ENCODE measurements at regions not wholly inside any gene's neighbourhood (a gene's known extent, or its start where the extent isn't known, plus 50 kb on each side); places are given as distances from the start of the nearest gene placed in this dataset.
A peak's percentile ranks its signal among the peaks of the same experiment; 100 is the strongest.
"Not testable (repeated sequence)": the region's sequence is repeated elsewhere in the genome, so short reads cannot be mapped to it uniquely, and the experiment has no call there.

DNA sequence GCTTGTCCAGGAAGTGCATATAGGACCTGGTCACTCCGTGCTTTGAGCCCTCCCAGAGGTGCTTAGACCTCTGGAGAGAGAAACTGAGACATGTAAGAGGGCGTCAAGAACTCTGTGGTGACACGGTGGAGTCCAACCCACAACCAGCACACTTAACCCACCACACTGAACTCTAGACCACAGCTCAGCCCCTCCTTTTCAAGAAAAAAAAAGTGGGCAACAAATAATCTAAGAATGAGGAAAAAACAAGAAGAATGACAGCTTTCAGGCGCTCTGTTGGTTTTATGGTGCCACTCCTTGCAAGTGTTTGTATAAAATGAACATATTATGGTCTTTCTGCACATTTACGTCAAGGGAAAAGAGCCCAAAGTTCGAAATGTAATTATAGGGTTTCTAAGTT, 50.2 kb upstream of the SNAPC3 start:
- no peak for DNase-seq (ENCODE audit: low spot score)

DNA sequence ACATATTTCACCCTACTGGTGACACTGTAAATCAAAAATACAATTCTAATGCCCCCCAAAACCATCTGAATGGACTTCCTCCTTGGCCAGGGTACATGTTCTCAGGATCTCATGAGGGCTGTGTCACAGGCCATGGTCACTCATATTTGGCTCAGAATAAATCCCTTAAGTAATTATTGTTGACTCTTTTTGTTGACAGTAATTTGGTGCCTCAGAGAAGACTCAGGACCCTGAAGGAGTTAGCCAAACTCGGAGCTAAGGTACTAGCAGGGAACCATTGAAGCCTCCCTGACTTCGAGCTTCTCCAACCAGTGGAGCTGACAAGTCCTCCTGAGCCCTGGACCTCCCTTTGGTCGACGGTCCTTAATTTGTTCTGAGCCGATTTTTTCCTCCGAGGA, 51.2 kb upstream of the SNAPC3 start:
- no peak for DNase-seq (ENCODE audit: low spot score)

DNA sequence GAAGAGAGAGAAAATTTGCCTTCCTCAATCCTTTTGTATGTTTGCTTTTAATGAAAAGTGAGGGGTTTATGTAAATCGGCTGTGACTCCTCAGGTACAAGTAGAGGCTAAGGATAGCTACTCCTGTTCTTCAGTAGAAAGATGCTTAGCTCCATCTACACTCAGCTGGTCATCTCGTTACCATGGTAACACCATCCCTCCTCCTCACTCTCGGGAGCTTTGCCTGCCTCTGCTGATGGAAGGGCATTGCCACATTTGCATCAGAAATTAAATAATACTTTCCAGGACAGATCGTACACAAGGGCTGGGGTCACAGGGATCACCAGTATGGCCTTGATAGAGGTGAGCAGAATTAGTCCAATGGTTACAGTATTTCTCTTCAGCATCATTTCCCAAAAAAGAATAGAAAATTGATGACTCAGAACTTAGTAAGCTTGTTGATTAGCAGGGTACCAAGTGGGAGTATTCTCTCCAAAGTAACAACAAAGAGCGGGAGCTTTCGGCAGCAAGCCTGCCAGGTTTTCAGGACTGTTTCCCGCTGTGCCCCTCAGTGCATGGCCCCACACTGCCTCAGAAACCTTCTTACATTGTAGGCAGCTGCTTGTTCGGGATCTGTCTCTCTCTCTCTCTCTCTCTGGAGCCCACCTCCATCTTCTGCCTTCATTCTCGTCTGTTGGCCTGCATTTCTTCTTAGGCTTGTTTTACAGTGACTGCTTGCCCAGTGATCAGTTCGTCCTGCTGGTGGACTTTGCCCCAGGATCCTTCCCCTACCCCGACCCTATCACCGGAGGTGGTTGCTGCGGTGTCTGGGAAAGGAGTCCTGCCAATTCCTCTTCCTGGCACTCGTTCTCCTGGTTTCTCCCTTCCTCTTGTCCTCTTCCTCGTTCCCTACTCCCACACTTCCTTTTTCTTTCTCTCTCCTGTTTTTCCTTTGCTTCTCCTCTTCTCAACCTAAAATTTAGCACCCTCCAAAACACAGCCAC, 51.9 kb upstream of the SNAPC3 start:
- no peak for DNase-seq (ENCODE audit: low spot score)

DNA sequence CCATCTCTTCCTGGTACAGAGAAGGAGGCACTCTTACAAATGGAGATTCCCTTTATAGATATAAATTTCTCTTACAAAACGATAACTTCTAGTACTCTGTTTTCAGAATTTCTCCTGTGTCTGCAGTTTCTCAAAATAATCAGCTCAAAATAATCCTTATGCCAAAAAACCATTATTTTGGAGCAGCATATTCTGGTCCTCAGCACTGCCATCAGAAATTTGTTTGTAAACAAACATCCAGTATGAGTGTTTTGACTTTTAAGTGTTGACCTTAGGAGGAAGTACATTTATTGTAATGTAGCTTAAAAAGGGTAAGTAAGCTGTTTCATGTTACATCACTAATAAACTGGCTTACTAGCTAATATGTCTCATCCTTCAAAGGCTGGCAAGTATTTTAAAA, 52.8 kb upstream of the SNAPC3 start:
- no peak for DNase-seq (ENCODE audit: low spot score)

DNA sequence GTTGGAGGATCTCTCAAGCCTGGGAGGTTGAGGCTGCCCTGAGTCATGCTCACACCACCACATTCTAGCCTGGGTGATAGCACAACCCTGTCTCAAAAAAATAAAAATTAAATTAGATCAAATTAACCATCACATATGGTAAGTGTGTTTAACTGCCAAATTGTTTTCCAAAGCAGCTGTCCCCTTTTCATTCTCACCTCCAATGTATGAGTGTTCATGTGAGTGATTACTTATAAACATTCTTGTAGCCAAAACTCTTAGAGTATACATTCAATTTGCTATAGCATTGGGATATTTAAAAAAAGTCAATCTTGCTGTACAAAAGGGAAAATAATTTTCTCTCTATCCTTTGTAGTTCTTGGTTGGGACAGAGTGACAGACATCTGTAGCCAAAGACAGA, 53.4 kb upstream of the SNAPC3 start:
- DNase-seq (ENCODE audit: low spot score), result no peak

DNA sequence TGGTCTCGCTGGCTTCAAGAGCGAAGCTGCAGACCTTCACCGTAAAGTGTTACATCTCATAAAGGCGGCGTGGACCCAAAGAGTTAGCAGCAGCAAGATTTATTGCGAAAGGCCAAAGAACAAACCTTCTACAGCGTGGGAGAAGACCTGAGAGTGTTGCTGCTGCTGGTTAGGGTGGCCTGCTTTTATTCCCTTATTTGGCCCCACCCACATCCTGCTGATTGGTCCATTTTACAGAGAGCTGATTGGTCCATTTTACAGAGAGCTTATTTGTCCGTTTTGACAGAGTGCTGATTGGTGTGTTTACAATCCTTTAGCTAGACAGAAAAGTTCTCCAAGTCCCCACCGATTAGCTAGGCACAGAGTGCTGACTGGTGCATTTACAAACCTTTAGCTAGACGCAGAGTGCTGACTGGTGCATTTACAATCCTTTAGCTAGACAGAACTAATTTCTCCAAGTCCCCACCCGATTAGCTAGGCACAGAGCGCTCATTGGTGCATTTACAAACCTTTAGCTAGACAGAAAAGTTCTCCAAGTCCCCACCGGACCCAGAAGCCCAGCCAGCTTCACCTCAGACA, 57.6 kb upstream of the SNAPC3 start:
- not testable (repeated sequence) for DNase-seq (ENCODE audit: low spot score)

DNA sequence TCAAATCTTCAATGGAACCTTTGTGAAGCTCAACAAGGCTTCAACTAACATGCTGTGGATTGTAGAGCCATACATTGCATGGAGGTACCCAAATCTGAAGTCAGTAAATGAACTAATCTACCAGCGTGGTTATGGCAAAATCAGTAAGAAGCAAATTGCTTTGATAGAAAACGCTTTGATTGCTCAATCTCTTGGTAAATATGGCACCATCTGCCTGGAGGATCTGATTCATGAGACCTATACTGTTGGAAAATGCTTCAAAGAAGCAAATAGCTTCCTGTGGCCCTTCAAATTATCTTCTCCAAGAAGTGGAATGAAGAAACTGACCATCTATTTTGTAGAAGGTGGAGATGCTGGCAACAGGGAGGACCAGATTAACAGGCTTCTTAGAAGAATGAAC, 54.7 kb upstream of the TTC39B start:
- DNase-seq (ENCODE audit: low spot score), result no peak

DNA sequence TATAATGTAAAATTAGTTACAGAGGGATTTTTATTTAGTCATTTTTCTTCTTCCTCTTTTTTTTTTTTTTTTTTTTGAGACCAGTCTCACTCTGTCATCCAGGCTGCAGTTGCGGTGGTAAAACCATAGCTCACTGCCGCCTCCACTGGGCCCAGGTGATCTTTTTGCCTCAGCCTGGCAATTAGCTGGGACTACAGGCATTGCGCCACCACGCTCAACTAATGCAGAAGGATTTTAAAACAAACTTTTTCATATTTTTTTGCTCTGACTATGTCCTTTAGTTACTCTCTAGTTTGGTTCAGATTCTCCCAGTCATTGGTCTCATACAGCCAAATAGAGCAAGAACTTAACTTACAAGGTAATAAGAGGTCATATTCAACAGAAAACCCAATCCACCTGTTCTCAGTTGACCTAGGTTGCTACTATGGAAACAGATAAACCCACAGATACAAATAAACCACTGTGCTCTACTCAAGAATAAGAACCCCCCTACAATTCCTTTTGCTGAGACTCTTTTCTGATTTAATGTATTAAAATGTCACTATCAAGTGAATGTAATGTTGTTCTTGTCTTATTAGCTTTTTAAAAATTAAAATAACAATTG, 50.1 kb upstream of the TTC39B start:
- peak; percentile 39 for DNase-seq (ENCODE audit: low spot score)

Measured in kidney tubule cell (primary cell).